HepG2 (cell line): ENCODE measurements at regions not wholly inside any gene's neighbourhood (a gene's known extent, or its start where the extent isn't known, plus 50 kb on each side); places are given as distances from the start of the nearest gene placed in this dataset.

ENCODE experiments used
- BCL6 ChIP-seq: IDR thresholded peaks from 2 replicates; pipeline ENCODE4 v1.6.1; 2016; ENCODE audit warnings: missing genetic modification reagents, missing compliant biosample characterization
- CTCF ChIP-seq: sonication (generic); formaldehyde crosslinking; IDR thresholded peaks from 2 replicates; pipeline ENCODE4 v1.5.0; 2020; ENCODE audit warnings: mild to moderate bottlenecking, missing genetic modification reagents, moderate library complexity
- MTA3 ChIP-seq: sonication (generic); formaldehyde crosslinking; IDR thresholded peaks from 2 replicates; pipeline ENCODE4 v1.4.0; 2020; ENCODE audit warnings: missing genetic modification reagents
- NCOA2 ChIP-seq: sonication (generic); formaldehyde crosslinking; IDR thresholded peaks from 2 replicates; pipeline ENCODE4 v1.8.0; 2022; ENCODE audit warnings: inconsistent platforms
- SOX6 ChIP-seq, 2 experiments: fragments of 450-650 bp in 1 of 2; sonication (generic) in 1 of 2; formaldehyde crosslinking in 1 of 2; IDR thresholded peaks; 2 replicates each; pipeline versions ENCODE4 v1.4.0 to v1.6.1; 2017 to 2020; ENCODE audit warnings: antibody characterized with exemption in 1 of 2, mild to moderate bottlenecking in 1 of 2, missing genetic modification reagents in 1 of 2
- SP1 ChIP-seq, 2 experiments: fragments of 450-650 bp in 1 of 2; sonication (generic) in 1 of 2; formaldehyde crosslinking in 1 of 2; IDR thresholded peaks; 2 replicates each; pipeline versions ENCODE4 v1.4.0 to v1.6.1; 2016 to 2020; ENCODE audit warnings: missing genetic modification reagents in 1 of 2
- ZBTB34 ChIP-seq: sonication (generic); formaldehyde crosslinking; IDR thresholded peaks from 2 replicates; pipeline ENCODE4 v1.8.0; 2022; ENCODE audit warnings: mild to moderate bottlenecking, missing genetic modification reagents
- ZNF180 ChIP-seq: sonication (generic); formaldehyde crosslinking; IDR thresholded peaks from 2 replicates; pipeline ENCODE4 v1.4.0; 2020; ENCODE audit warnings: low read depth, missing genetic modification reagents, borderline replicate concordance
- ZNF430 ChIP-seq: sonication (generic); formaldehyde crosslinking; IDR thresholded peaks from 2 replicates; pipeline ENCODE4 v1.9.0; 2021; ENCODE audit warnings: mild to moderate bottlenecking, missing genetic modification reagents
- ZNF549 ChIP-seq: sonication (generic); formaldehyde crosslinking; IDR thresholded peaks from 2 replicates; pipeline ENCODE4 v1.5.0; 2020; ENCODE audit warnings: missing genetic modification reagents
- TF ChIP-seq, protein P1 (sequence below): sonication (generic); formaldehyde crosslinking; IDR thresholded peaks from 2 replicates; pipeline ENCODE4 v1.4.0; 2020; ENCODE audit warnings: missing genetic modification reagents, borderline replicate concordance

- TF ChIP-seq ZNF430 (CRISPR knock-in tag) (no peak), BCL6 (CRISPR knock-in tag) (no peak), NCOA2 (CRISPR knock-in tag) (no peak), SOX6 (IDR thresholded peaks at IDR 0.05) (no peak), SOX6 (CRISPR knock-in tag; IDR thresholded peaks at IDR 0.05) (no peak), MTA3 (CRISPR knock-in tag) (no peak), ZNF180 (CRISPR knock-in tag) (no peak), ZNF549 (CRISPR knock-in tag) (no peak), SP1 (IDR thresholded peaks at IDR 0.05) (no peak), SP1 (CRISPR knock-in tag; IDR thresholded peaks at IDR 0.05) (no peak), ZBTB34 (CRISPR knock-in tag) (no peak), CTCF (no peak)
- TF ChIP-seq, protein P1, sequence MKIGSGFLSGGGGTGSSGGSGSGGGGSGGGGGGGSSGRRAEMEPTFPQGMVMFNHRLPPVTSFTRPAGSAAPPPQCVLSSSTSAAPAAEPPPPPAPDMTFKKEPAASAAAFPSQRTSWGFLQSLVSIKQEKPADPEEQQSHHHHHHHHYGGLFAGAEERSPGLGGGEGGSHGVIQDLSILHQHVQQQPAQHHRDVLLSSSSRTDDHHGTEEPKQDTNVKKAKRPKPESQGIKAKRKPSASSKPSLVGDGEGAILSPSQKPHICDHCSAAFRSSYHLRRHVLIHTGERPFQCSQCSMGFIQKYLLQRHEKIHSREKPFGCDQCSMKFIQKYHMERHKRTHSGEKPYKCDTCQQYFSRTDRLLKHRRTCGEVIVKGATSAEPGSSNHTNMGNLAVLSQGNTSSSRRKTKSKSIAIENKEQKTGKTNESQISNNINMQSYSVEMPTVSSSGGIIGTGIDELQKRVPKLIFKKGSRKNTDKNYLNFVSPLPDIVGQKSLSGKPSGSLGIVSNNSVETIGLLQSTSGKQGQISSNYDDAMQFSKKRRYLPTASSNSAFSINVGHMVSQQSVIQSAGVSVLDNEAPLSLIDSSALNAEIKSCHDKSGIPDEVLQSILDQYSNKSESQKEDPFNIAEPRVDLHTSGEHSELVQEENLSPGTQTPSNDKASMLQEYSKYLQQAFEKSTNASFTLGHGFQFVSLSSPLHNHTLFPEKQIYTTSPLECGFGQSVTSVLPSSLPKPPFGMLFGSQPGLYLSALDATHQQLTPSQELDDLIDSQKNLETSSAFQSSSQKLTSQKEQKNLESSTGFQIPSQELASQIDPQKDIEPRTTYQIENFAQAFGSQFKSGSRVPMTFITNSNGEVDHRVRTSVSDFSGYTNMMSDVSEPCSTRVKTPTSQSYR (CRISPR knock-in tag) = no peak
These were observed 672.9 kb upstream of the MARCKS start for GRCh38 chr6:113184291-113184690.
